ENCODE measurements at regions not wholly inside any gene's neighbourhood (a gene's known extent, or its start where the extent isn't known, plus 50 kb on each side); places are given as distances from the start of the nearest gene placed in this dataset.

GRCh38 chr3:184477940-184478339 is 83.6 kb upstream of the EPHB3 start:
- Histone ChIP-seq H3K4me1 (no peaks in the 10 kb centered on the region), H3K27me3 (replicated peaks; ENCODE audit: control insufficient read depth, insufficient read depth, low read length) (no peaks in the 10 kb centered on the region), H3K9me3 (no peaks in the 10 kb centered on the region), H3K36me3 (ENCODE audit: control insufficient read depth, insufficient read depth, low read length) (no peaks in the 10 kb centered on the region), H3K4me3 (ENCODE audit: low read depth, low read length) (no peak overlapping the region)
- Mint-ChIP-seq H3K4me1 (ENCODE audit: low read depth, unreplicated experiment) (no peaks in the 10 kb centered on the region), H3K4me3 (ENCODE audit: unreplicated experiment) (no peak overlapping the region), H3K27ac (ENCODE audit: unreplicated experiment) (no peak overlapping the region), H3K36me3 (ENCODE audit: insufficient read depth, unreplicated experiment) (no peaks in the 10 kb centered on the region), H3K27me3 (ENCODE audit: insufficient read depth, unreplicated experiment) (peaks cover 8% of the 10 kb centered on the region), H3K9me3 (ENCODE audit: unreplicated experiment) (no peaks in the 10 kb centered on the region)
- CTCF ChIA-PET = no interaction called here
- TF ChIP-seq CTCF (IDR thresholded peaks at IDR 0.05; ENCODE audit: insufficient read depth in 1 of 2, low read depth in 1 of 2, low read length in 1 of 2, severe bottlenecking in 1 of 2, unreplicated experiment in 1 of 2) = no peak
- BruUV-seq (replicated peaks) = no TSS peak
- DNase-seq = no peak
- intact Hi-C loops (cut with micrococcal nuclease; ENCODE audit: unreplicated experiment) = no loop called here
- POLR2A ChIA-PET = no interaction called here

- intact Hi-C loops (cut with micrococcal nuclease; ENCODE audit: unreplicated experiment) = no loop called here
- Mint-ChIP-seq H3K27me3 (ENCODE audit: insufficient read depth, unreplicated experiment) (peaks cover 4% of the 10 kb centered on the region), H3K9me3 (ENCODE audit: unreplicated experiment) (no peaks in the 10 kb centered on the region), H3K4me1 (ENCODE audit: low read depth, unreplicated experiment) (no peaks in the 10 kb centered on the region), H3K36me3 (ENCODE audit: insufficient read depth, unreplicated experiment) (no peaks in the 10 kb centered on the region), H3K27ac (ENCODE audit: unreplicated experiment) (no peak overlapping the region), H3K4me3 (ENCODE audit: unreplicated experiment) (no peak overlapping the region)
- no peaks in the 10 kb centered on the region for H3K4me1 ChIP-seq
- H3K36me3 ChIP-seq (ENCODE audit: control insufficient read depth, insufficient read depth, low read length) = no peaks in the 10 kb centered on the region
- ChIA-PET CTCF (no interaction called here), POLR2A (no interaction called here)
- DNase-seq = no peak
- BruUV-seq (replicated peaks) = no TSS peak
- H3K4me3 ChIP-seq (ENCODE audit: low read depth, low read length) = no peak overlapping the region
- H3K27me3 ChIP-seq (replicated peaks; ENCODE audit: control insufficient read depth, insufficient read depth, low read length) = no peaks in the 10 kb centered on the region
- no peaks in the 10 kb centered on the region for H3K9me3 ChIP-seq
- no peak for TF ChIP-seq CTCF (IDR thresholded peaks at IDR 0.05; ENCODE audit: insufficient read depth in 1 of 2, low read depth in 1 of 2, low read length in 1 of 2, severe bottlenecking in 1 of 2, unreplicated experiment in 1 of 2)
These were observed 82.0 kb upstream of the EPHB3 start for GRCh38 chr3:184479426-184480126.

- Histone ChIP-seq H3K4me3 (ENCODE audit: low read depth, low read length) (no peak overlapping the region), H3K36me3 (ENCODE audit: control insufficient read depth, insufficient read depth, low read length) (no peaks in the 10 kb centered on the region), H3K4me1 (no peaks in the 10 kb centered on the region), H3K27me3 (replicated peaks; ENCODE audit: control insufficient read depth, insufficient read depth, low read length) (no peaks in the 10 kb centered on the region), H3K9me3 (no peaks in the 10 kb centered on the region)
- no TSS peak for BruUV-seq (replicated peaks)
- POLR2A ChIA-PET = no interaction called here
- Mint-ChIP-seq H3K9me3 (ENCODE audit: unreplicated experiment) (no peaks in the 10 kb centered on the region), H3K27ac (ENCODE audit: unreplicated experiment) (no peak overlapping the region), H3K36me3 (ENCODE audit: insufficient read depth, unreplicated experiment) (no peaks in the 10 kb centered on the region), H3K4me1 (ENCODE audit: low read depth, unreplicated experiment) (no peaks in the 10 kb centered on the region), H3K4me3 (ENCODE audit: unreplicated experiment) (no peak overlapping the region), H3K27me3 (ENCODE audit: insufficient read depth, unreplicated experiment) (peaks cover under 1% of the 10 kb centered on the region)
- intact Hi-C loops (cut with micrococcal nuclease; ENCODE audit: unreplicated experiment) = no loop called here
- no peak for TF ChIP-seq CTCF (IDR thresholded peaks at IDR 0.05; ENCODE audit: insufficient read depth in 1 of 2, low read depth in 1 of 2, low read length in 1 of 2, severe bottlenecking in 1 of 2, unreplicated experiment in 1 of 2)
- DNase-seq = no peak
- CTCF ChIA-PET = no interaction called here
These were observed 80.8 kb upstream of the EPHB3 start for GRCh38 chr3:184480831-184481230.

Measured in Caco-2 (cell line).